Panc1 (cell line): ENCODE measurements at regions not wholly inside any gene's neighbourhood (a gene's known extent, or its start where the extent isn't known, plus 50 kb on each side); places are given as distances from the start of the nearest gene placed in this dataset.

Experiments used
- CTCF ChIP-seq: fragments of 450-650 bp; IDR thresholded peaks from 2 replicates; pipeline ENCODE4 v1.5.1; 2017; ENCODE audit warnings: mild to moderate bottlenecking
- POLR2AphosphoS5 ChIP-seq: IDR thresholded peaks from 2 replicates; pipeline ENCODE4 v1.6.1; 2012; ENCODE audit warnings: mild to moderate bottlenecking, low read depth, low read length, moderate library complexity
- REST ChIP-seq, 2 experiments: IDR thresholded peaks; 2 replicates each; pipeline ENCODE4 v1.6.1; 2011 to 2012; ENCODE audit warnings: low read depth in 2 of 2, control low read depth in 1 of 2, low read length in 1 of 2, mild to moderate bottlenecking in 1 of 2, moderate library complexity in 1 of 2; ENCODE audit not compliant: insufficient read depth in 1 of 2
- SIN3A ChIP-seq: IDR thresholded peaks from 2 replicates; pipeline ENCODE4 v1.6.1; 2012; ENCODE audit warnings: low read depth, mild to moderate bottlenecking, low read length, moderate library complexity, borderline replicate concordance; ENCODE audit not compliant: insufficient read depth

GRCh38 chr4:4740071-4740470 is 119.4 kb upstream of the MSX1 start:
- TF ChIP-seq POLR2AphosphoS5 (no peak), CTCF (no peak), REST (IDR thresholded peaks at IDR 0.05; ENCODE audit: insufficient read depth in 1 of 2, low read depth in 2 of 2, low read length in 1 of 2) (no peak), SIN3A (no peak)
